GM13976 (cell line): ENCODE measurements at regions not wholly inside any gene's neighbourhood (a gene's known extent, or its start where the extent isn't known, plus 50 kb on each side); places are given as distances from the start of the nearest gene placed in this dataset.
"Not testable (repeated sequence)": the region's sequence is repeated elsewhere in the genome, so short reads cannot be mapped to it uniquely, and the experiment has no call there.

Source experiments
- DNase-seq: peaks from one replicate; pipeline ENCODE4 v3.0.0; 2012; ENCODE audit warnings: low spot score
- CTCF ChIP-seq: IDR thresholded peaks from 2 replicates; pipeline ENCODE4 v1.5.1; 2012; ENCODE audit warnings: borderline replicate concordance, mild to moderate bottlenecking; ENCODE audit not compliant: insufficient read depth; ENCODE audit errors: extremely low read depth, missing control alignments, control extremely low read depth
- in situ Hi-C: fragments of 300-500 bp; cut with MboI; formaldehyde crosslinking; loops from one replicate; pipeline ENCODE4 v1.12.0; 2022; ENCODE audit warnings: low sequenced_read_pairs, mixed read lengths, inconsistent platforms; ENCODE audit not compliant: unreplicated experiment

GRCh38 chrX:34343001-34343400 is 210.9 kb upstream of the FAM47A start:
- DNase-seq, result no peak
- in situ Hi-C loops, result no loop called here
- TF ChIP-seq CTCF, result no peak

GRCh38 chrX:34341814-34342213 is 209.7 kb upstream of the FAM47A start:
- no peak for DNase-seq
- in situ Hi-C loops, result no loop called here
- TF ChIP-seq CTCF, result no peak

- TF ChIP-seq CTCF, result no peak
- in situ Hi-C loops, result no loop called here
These were observed 209.1 kb upstream of the FAM47A start for GRCh38 chrX:34341258-34341657.

GRCh38 chrX:34338046-34338445 is 205.9 kb upstream of the FAM47A start:
- no peak for DNase-seq
- in situ Hi-C loops, result no loop called here
- TF ChIP-seq CTCF, result no peak

More at GRCh38 chrX:34341258-34341657, 209.1 kb upstream of the FAM47A start:
- DNase-seq, result no peak

GRCh38 chrX:34335376-34335775 is 203.3 kb upstream of the FAM47A start:
- DNase-seq, in situ Hi-C loops: not testable (repeated sequence)

GRCh38 chrX:34332334-34332733 is 200.2 kb upstream of the FAM47A start:
- no peak for DNase-seq
- TF ChIP-seq CTCF, result no peak
- in situ Hi-C loops, result no loop called here

- DNase-seq, result no peak
- in situ Hi-C loops, result no loop called here
- TF ChIP-seq CTCF, result no peak
These were observed 193.3 kb upstream of the FAM47A start for GRCh38 chrX:34325460-34325859.

GRCh38 chrX:34320424-34320823 is 188.3 kb upstream of the FAM47A start:
- in situ Hi-C loops, DNase-seq: not testable (repeated sequence)
